ENCODE measurements at regions not wholly inside any gene's neighbourhood (a gene's known extent, or its start where the extent isn't known, plus 50 kb on each side); places are given as distances from the start of the nearest gene placed in this dataset.
A peak's percentile ranks its signal among the peaks of the same experiment; 100 is the strongest.

- DNase-seq (ENCODE audit: low read depth): no peak
Measured at GRCh38 chr2:120866071-120866470, 130.4 kb downstream of the GLI2 start.

- DNase-seq (ENCODE audit: low read depth): no peak
Measured at GRCh38 chr2:120866483-120867140, 130.9 kb downstream of the GLI2 start.

- peak; percentile 85 for DNase-seq (ENCODE audit: low read depth)
Measured at GRCh38 chr2:120867290-120868241, 131.9 kb downstream of the GLI2 start.

DNA sequence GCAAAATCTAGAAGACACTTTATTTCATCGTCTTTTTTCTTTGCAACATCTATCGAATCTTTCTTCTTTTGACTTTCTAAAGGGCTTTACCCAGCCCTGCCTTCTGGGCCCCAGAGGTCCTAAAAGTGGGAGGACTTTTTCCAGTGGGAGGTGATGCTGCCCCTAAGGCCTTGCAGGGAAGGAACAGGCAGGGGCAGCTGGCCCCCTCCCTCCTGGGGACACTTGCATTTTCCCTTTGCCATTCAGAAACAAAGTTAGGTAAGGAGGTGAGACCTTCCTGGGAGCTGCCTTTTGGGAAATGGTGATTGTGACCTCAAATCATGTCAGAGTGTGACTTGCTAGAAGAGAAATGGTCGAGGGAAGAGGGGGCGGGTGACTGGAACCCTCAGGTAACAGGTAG, 132.7 kb downstream of the GLI2 start:
- no peak for DNase-seq (ENCODE audit: low read depth)

DNA sequence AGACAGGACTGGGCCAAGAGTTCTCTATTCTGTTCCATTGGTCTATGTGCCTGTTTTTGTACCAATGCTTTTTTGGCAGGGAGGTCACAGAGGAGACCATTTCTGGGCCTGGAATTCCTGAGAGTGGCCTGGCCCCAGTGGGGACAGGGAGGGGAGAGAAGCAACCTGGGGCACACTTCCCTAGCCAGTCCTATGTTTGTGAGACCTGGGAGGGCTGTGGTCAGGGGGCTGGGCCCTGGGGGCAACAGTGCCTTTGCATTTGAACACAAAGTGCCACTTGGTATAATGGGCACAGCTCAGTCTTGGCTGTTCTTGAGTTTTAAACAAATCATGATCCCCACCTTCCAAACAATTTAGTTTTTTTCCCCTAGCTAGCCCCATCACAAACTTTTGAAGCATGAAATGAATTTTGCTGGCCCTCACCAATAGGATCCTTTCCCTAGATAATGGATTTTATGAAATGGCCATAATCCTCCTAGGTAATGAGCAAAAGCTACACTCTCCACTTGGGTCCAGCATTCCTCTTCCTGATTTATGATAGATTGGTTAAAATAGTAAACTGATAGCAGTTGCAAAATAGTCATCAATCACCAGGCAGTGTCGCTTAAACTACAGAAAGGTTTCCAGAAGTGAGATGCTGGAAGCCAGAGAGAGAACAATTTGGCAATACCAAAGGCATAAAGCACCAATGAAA, 133.5 kb downstream of the GLI2 start:
- no peak for DNase-seq (ENCODE audit: low read depth)

- no peak for DNase-seq (ENCODE audit: low read depth)
Measured at GRCh38 chr2:120869730-120870466, 134.2 kb downstream of the GLI2 start.

DNA sequence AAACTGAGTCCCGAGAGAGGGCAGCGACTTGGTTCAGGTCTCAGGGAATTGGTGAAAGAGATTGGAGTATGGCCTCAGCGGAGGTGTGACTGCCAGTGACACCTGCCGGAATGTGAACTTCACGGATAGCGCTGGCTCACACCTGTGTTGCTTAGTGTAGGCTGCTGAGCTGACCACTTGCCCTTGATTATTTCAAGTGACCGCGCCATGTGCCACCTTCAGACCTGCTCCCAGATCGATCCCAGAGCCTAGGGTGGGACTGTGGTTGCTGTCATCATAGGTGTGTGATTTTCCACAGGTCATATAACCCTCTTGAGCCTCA, 134.8 kb downstream of the GLI2 start:
- DNase-seq (ENCODE audit: low read depth): no peak

DNA sequence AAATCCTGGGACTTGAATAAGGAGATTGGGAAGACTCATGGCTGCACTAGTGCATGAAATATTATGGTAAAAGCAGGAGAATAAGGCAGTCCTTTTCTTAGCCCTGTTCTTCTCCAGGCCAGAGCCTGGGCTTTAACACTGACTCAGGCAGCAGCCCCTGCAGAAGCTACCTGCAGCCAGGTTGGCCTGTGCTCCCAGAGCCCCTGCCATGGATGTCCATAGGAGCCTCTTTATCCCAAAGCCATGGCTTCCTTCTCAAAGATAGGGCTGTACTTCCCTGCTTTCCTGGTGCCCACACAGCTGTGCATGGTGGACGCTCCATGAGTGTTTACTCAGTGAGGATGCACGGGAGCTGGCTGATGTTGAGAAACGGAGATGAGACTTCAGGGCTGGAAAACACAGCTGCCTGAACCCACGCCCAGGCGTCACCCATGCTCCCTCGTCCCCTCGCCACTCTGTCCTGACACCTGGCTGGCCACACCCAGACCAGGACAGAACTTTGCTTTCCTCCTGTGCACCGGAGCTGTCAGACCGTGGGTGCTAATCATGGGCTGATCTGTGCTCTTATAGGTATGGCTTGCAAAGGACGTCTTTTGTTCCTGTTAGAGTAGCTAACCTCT, 135.5 kb downstream of the GLI2 start:
- DNase-seq (ENCODE audit: low read depth): no peak

DNA sequence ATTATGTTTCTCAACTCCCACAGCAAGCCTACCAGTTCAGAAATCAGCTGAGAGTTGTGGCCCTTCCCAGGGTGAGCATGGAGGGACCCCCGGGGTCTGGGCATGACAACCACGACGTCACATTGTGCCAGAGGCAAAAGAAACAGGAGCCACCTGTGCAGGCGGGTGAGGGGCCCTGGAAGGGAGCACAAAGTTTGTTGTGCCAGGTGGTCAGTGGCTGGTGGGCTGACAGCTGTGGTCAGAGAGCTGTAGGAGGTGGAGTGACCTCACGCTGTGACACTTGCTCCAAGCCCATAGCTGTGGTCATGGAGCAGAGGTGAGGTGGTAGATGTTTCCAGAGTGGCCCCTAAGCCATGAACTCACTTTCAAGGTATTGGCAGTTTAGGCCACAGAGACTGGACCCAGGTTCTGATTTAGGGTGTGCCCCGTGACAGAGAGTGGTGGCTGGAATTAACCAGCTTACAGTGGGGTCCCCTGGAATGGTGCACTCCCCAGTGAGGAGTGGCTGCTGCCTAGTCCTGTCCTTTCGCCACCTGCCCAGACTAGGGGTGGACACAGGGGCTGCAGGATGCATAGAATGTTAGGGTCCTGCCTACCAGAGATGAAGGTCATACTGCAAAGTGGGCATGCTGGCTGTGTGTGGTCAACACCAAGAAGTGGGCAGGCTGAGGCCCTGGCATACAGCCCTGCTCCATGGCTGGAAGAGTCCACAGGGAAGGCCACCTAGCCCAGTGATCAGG, 136.4 kb downstream of the GLI2 start:
- no peak for DNase-seq (ENCODE audit: low read depth)

- no peak for DNase-seq (ENCODE audit: low read depth)
Measured at GRCh38 chr2:120873958-120874887, 138.6 kb downstream of the GLI2 start.

GRCh38 chr2:120874888-120875275, 139.2 kb downstream of the GLI2 start:
- DNase-seq (ENCODE audit: low read depth): no peak

DNA sequence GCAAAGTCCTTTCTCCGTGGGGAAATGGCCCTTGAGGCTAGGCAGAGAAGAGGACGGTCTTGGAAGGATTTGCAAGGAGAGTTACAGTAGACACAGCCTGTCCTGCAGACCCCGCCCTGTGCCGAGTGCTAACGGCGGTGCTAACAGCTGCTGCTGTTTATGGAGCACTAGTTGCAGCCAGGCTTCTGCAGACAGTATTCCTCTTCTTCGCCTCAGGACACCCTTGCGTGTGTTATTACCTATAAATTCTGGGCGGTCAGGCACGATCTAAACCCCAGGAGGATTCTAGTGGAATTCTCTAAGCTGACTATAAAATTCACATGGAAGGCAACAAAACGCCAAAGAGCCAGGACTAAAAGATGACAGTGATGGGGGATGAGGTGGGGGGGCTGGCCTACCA, 139.8 kb downstream of the GLI2 start:
- DNase-seq (ENCODE audit: low read depth): no peak

DNA sequence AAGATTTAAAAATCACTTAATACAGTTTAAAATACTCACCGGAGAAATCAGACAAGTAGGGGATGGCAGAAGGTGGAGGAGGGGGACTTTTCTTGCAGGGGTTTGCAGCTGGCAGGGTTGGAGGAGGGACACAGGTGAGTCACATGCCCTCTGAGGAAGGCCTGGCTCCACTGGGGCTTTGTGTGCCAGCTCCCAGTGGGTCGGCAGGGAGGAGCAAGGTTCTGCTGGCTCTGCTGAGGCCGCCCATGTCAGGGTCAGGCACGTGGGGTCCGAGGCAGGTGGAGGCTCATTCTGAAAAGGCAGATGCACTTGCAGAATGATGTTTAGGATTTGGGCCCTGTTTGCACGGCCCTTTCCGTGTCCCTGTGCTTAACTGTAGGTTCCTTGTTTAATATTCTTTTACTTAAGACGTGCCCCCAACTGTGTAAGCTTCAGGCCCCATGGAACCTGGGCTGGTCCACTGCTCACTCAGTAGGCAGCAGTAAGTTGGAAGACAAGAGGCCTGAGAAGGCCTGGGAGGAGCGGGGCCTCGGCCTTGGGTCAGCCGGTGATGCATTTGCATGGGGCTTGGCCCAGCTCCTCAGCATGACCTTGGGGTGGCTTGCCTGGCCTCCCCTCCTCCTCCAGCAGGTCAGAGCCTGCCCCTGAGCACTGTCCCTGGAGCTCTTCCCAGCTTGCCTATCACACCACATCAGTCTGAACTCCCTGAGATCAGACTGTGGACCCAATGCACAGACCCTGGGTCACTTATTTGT, 141.0 kb downstream of the GLI2 start:
- DNase-seq (ENCODE audit: low read depth): no peak

GRCh38 chr2:120877409-120877808, 141.7 kb downstream of the GLI2 start:
- DNase-seq (ENCODE audit: low read depth): no peak

- no peak for DNase-seq (ENCODE audit: low read depth)
Measured at GRCh38 chr2:120878970-120879369, 143.3 kb downstream of the GLI2 start.

DNA sequence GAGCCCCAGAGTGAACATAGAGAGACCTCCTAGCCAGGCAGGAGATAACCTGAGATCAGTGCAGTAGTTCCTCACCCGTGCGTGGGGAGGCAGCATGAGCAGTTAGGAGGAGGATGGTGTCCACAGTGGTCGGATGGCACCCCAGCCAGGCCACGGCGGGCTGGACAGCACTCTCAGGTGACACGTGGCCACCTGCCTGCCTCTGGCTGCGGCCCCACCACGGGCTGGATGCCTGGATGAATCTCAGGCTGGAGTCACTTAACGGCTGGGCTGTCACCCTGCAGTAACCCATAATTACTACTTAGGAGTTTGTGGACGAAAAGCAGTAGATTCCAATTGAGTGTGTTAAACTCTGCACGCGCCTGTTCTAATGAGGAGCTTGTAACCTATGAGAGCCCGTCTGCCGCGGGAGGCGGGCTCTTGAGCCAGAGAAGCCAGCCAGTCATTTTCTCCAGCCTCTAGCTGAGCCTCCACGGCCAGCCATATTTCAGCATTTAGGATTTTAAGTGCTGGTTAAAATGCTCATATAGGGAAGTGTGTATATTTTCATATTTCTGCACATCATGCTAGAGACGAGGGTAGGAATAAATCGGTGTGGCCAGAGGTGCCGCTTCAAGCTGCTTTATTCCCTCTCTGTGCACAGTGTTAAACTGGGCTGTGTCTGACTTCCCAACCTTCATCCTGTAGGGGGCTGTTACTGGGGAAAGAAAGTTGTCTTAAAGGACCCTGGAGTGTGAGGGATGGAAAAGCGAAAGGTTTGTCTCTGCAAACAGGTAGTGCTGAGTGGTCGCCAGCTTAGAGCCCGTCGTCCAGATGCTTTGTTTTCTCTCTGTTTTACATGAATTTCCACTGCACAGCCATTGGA, 144.0 kb downstream of the GLI2 start:
- DNase-seq (ENCODE audit: low read depth): peak; percentile 70

DNA sequence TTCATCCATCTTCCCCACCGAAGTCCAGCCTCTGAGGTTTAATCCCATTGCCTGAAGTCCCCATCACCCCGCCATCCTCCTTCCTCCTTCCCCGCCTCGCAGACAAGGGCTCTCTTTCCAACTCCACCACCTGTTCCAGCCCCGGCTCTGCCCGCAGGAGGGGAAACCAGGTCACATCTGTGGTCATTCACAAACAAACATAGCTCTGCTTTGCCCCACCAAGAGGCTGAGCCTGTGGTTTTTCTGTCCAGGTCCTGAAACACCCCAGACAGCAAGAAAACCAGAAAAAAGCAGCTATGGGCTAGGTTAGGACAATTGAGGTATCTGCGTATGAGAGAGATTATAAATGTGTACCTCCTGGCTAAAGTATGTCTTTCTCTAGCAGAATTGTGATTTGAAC, 144.7 kb downstream of the GLI2 start:
- peak; percentile 77 for DNase-seq (ENCODE audit: low read depth)

All from M059J (cell line).